Right renal cortex interstitium (tissue), 3 donors: ENCODE measurements at regions not wholly inside any gene's neighbourhood (a gene's known extent, or its start where the extent isn't known, plus 50 kb on each side); places are given as distances from the start of the nearest gene placed in this dataset.
A peak's percentile ranks its signal among the peaks of the same experiment; 100 is the strongest.

Source experiments
- DNase-seq, 3 donors: peaks; one replicate each; pipeline ENCODE4 v3.0.0-alpha.2; 2013; ENCODE audit warnings: low read depth in 3 of 3, low spot score in 2 of 3

- no peak for DNase-seq
Observed at GRCh38 chr1:60311838-60312237, 238.3 kb upstream of the C1orf87 start.

- no peak for DNase-seq
Observed at GRCh38 chr1:60299581-60299980, 226.0 kb upstream of the C1orf87 start.

- DNase-seq, result no peak
Observed at GRCh38 chr1:60298290-60298689, 224.7 kb upstream of the C1orf87 start.

DNA sequence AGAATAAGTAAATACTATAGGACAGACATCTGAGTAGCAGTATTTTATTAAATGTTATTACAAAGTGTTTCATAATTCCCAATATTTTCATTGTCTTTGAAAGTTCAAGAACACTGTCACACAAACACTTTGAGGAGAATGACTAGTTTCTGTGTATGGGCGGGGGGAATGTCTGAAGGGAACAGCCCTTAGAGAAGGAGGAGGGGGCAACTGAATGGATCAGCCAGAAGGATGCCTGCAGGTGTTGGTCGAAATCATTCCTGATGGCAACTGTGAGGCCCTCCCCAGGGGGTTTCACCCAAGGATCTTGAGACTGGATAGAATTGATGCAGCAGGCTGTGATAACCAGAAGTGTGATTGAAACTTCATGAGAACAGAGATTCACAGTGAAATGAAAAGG, 223.2 kb upstream of the C1orf87 start:
- DNase-seq, result no peak

DNA sequence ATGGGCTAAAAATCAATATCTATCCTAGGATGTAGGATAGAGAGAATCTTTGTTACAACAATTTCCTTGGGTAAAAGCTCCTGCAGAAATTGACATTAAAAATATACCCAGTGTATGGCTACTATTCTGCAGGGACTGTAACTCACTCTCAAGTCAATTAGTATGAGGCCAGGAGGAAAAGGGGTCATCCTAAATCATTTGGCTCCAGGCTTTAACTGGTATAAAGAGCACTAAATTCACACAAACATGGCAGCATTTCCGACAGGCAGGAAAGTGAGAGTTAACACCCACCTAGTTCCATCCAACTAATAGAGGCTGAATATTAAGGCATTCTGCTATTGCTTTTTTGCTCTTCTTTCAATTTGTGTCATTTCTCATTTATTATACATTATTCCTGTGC, 218.6 kb upstream of the C1orf87 start:
- no peak for DNase-seq

- DNase-seq, result no peak
Observed at GRCh38 chr1:60290393-60290792, 216.8 kb upstream of the C1orf87 start.

GRCh38 chr1:60287536-60287935, 214.0 kb upstream of the C1orf87 start:
- no peak for DNase-seq

DNA sequence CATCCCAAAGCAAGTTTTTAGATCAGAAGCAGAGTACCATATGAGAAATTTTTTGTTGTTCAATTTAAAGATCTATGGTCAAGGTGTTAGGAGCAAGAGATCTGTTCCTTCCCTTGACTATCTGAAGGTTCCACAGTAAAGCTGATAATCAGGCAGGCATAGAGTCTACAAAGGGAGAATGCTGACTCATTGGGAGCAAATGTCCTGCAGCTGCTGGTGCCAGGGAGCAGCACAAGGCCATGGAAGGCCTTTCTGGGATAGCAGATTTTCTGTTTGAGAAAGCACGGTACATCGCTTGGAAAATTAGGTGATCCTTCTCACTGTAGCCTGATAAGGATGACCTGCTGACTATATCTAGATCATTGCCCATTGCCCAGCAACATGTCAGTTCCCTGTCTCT, 210.1 kb upstream of the C1orf87 start:
- DNase-seq, result no peak

GRCh38 chr1:60281360-60281932, 207.9 kb upstream of the C1orf87 start:
- DNase-seq, result peak; percentile 27 to 44 (median 44)

DNA sequence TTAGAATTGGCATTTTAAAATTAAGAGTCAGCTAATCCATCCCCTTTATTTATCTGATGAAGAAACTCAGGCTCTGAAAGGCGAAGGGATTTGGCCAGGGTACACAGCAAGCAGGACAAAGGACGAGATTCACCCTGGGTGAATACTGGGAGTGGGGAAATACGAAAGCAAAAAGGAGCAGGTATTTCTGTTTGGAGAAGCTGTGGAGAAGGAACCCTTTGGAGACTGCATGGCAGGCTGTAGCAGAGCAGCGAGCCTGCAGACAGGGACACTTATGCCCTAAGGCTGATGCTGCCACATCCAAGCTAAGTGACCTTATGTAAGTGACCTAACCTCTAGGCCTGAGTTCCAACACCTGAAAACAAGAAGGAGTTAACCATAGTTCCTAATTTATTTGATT, 207.2 kb upstream of the C1orf87 start:
- DNase-seq, result no peak

DNA sequence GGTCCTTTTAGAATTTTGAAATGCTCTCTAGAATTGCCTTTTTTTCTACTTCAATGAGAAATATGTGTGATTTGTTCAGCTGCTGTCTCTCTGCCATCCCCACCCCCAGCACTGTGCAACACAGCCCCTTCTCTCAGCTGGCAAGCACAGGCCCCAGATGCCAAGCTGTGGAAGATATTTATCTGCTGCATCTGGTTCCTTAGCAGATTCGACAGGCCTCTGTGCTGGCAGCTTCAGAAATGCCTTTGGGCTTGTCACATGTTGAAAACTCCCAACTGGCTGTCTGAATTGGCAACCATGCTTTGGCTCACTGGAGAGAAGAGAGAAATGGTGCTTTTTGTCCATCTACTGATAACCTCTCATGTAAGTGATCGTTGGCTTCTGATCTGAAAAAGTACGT, 206.7 kb upstream of the C1orf87 start:
- no peak for DNase-seq

GRCh38 chr1:60279798-60280197, 206.2 kb upstream of the C1orf87 start:
- DNase-seq, result no peak

DNA sequence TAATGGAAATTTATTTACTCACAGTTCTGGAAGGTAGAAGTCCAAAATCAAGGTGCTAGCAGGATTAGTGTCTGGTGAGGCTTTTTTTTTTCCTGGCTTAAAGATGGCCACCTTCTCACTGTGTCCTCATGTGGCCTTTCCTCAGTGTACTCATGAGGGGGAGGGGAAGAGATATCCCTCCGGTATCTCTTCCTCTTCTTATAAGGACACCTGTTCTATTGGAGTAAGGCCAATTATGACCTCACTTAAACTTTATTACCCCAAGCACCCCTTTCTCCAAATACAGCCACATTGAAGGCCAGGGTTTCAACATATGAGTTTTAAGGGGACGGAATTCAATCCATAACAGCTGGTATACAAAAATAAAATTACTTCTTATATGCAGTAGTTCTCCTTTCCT, 203.7 kb upstream of the C1orf87 start:
- no peak for DNase-seq

DNA sequence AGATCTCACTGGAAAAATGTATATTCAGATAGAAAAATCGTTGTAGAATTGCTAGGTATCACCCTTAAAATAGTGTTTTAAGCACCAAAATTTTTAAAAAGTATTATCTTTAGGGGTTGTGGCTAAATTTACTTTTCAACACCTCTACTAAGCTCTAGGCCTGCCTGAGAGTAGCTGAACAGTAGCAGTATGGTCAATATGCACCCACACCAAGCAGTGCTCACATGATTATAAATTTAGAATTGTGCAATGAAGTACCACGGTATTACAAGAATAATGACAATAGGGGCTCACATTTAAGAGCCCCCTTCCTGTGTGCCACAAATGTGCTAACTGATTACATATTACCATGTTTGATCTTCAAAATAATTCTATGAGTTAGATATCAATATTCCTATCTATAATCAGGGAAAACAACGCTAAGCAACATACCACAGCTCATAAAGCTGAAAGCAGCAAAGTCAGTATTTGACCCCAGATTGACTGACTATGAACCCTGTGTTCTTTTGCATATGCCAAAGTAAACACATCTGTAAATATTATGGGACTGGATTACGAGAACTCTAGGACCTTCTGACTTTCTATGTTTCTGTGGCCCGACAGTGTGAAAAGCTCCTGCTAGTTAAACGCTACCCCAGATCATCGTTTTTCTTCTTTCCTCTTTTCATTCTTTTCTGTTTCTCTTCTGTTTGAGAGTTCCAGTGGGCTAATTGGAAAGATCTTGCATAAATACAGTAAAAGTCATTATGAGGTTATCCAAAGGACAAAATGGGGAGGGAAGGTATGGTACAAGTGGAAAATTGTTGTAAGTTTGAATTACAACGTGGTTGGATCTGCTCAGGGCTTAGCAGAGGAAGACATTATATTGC, 201.1 kb upstream of the C1orf87 start:
- DNase-seq, result peak in 2 of 3 donors; percentile 12 to 18

DNA sequence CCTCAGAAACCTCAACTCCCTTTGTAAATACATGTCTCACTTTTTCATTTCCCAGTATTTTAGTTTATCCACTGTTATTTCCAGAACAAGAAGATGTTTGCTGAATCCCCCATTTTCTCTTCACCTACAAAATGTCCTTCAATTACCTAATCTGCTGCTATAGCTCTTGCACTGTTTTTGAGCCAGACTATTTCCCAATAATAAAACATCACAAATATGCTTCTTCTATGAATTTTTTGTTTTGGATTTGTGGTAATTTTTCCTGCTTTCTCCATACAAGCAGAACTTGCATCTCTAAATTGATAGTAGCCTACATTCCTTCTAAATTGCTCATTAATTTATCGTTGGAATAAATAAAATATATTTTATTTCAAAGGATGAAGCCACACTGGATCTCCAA, 199.6 kb upstream of the C1orf87 start:
- no peak for DNase-seq

DNA sequence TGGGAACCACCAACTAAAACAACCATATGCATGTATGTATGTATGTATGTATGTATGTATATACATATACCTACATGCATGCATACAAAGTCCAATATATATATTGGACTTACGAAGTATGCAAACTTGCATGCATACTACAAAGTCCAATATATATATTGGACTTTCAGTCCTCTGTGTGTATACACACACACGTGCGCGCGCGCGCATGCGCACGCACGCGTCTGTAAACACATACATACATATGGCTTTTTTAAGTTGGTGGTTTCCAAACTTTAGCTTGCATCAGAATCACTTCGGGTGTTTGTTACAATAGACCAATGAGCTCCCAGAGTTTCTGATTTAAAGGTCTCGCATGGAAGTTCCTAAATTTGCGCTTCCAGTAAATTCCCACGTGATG, 197.5 kb upstream of the C1orf87 start:
- DNase-seq, result no peak

GRCh38 chr1:60268451-60268850, 194.9 kb upstream of the C1orf87 start:
- no peak for DNase-seq

- no peak for DNase-seq
Observed at GRCh38 chr1:60265560-60266535, 192.3 kb upstream of the C1orf87 start.

DNA sequence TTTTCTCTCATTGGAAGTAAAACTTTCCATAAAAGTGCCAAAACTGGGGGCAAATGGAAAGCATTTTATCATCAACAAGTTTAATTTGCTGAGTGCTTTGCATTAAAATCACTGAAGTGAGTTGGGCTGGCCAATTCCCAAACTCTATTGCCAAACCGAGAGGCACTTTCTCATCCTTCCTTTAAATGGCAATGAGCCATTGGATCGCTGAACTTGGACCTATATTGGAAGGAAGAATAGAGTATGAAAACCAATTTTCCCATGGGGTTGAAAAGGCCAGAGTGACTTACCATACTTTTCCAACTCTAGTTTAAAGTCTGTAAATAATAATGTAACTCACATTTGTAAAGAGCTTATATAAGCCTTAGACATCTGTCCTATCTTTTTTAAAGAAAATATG, 189.1 kb upstream of the C1orf87 start:
- no peak for DNase-seq

GRCh38 chr1:60257531-60257930, 184.0 kb upstream of the C1orf87 start:
- no peak for DNase-seq

DNA sequence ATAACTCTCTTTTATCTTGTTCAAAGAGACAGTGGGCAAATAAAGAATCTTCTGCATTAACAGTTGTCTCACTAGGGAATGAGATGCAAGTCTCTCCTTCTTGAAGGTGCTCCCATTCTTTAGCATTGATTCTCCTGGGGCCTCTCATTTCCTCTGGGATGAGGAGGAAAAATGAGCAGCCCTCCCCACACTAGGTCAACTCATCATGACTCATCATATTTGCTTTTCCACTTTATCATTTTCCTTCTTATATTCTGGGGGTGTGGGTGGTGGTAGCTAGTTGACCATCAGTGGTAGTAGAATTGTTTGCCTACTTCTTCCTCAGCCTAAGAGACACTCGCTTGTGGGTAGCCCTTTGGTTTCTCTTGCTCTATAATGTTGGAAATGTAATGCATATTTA, 182.0 kb upstream of the C1orf87 start:
- no peak for DNase-seq
